T-helper 9 cell (primary cell): ENCODE measurements at regions not wholly inside any gene's neighbourhood (a gene's known extent, or its start where the extent isn't known, plus 50 kb on each side); places are given as distances from the start of the nearest gene placed in this dataset.

Source experiments
- DNase-seq: peaks from one replicate; pipeline ENCODE4 v3.0.0-alpha.2; 2020

GRCh38 chr12:127538316-127538715, 728.7 kb upstream of the TMEM132C start:
- DNase-seq: no peak

GRCh38 chr12:127539226-127539858, 727.6 kb upstream of the TMEM132C start:
- DNase-seq: no peak

GRCh38 chr12:127542391-127542790, 724.6 kb upstream of the TMEM132C start:
- no peak for DNase-seq

- no peak for DNase-seq
Observed at GRCh38 chr12:127542931-127543330, 724.0 kb upstream of the TMEM132C start.

- no peak for DNase-seq
Observed at GRCh38 chr12:127546721-127547505, 720.1 kb upstream of the TMEM132C start.

DNA sequence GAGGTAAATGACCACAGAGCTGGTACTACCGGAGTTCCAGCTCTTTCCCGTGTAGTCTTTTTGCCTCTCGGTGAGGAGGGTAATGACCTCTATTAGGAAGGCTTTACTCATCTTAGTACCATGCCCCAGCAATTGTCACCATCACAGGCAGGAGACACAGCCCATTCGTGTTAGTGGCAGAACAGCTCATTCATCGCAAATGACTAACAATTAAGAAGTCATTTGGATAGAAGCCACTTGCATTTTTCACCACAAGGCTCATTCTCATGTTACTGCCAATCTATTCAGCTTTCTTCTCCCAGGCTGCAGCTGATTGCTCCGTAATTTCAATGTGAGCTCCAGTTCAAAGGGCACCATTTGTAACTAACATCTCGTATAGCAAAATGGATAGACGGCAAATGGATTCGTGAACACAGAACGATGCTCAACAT, 718.8 kb upstream of the TMEM132C start:
- no peak for DNase-seq

- no peak for DNase-seq
Observed at GRCh38 chr12:127550271-127550670, 716.7 kb upstream of the TMEM132C start.

- DNase-seq: no peak
Observed at GRCh38 chr12:127552838-127553237, 714.1 kb upstream of the TMEM132C start.

- no peak for DNase-seq
Observed at GRCh38 chr12:127555071-127555470, 711.9 kb upstream of the TMEM132C start.

GRCh38 chr12:127556231-127556886, 710.6 kb upstream of the TMEM132C start:
- DNase-seq: no peak

DNA sequence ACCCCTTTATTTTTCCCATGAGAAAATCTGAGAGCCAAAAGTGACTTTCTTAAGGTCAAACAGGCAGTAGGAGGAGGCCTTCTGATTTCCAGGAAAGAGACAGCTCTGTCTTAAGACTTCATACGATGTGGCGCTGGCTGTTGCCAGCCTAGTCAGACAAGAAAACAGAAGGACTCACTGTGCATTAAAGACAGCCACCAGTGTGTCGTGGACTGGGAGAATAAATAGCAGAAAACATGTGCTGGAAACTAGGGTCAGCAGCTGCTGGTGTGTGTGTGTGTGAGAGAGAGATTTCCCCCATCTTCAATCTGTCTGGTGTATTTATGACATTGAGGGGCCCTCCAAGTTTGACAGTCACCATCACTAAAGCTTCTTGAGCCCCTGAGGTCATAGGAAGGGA, 708.6 kb upstream of the TMEM132C start:
- no peak for DNase-seq

- peak; percentile 5 for DNase-seq
Observed at GRCh38 chr12:127559349-127560040, 707.5 kb upstream of the TMEM132C start.

DNA sequence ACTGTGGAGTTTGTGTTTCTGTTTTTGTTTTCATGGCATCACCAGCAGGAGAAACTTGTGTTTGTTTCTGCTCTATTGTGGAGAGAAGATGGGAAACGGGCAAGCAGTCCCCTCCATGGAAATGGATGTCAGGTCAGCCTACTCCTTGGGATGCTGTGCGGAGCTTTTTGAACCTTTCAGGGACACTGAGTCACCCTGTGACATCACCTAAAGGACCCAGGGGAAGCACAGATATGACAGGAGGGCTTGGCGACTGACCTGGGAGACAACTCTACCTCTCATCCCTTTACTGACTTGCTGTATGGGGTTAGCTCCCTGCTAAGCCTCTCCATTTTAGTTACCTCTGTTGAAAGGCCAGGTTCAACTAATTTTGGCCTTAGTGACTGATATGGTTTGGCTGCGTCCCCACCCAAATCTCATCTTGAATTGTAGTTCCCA, 706.9 kb upstream of the TMEM132C start:
- DNase-seq: no peak

DNA sequence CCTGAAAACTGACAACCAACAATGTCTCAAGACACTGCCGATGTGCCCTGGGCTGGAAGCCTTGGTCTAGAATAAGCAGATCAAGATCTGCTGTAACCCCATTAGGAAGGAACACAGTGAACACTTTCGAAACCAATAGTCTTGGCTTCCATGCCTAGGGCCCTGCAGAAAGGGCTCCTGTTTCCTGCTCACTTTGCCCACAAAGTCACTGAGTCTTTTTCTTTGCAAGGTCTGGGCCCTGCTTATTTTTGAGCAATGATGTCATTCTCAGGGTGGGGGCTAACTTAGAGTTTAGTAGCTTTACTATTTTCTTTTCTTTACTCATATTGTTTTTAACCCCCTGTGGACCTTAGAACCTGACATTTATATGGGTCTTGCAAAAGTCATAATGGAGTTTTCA, 704.2 kb upstream of the TMEM132C start:
- no peak for DNase-seq

- no peak for DNase-seq
Observed at GRCh38 chr12:127565241-127565640, 701.7 kb upstream of the TMEM132C start.

GRCh38 chr12:127567531-127567930, 699.4 kb upstream of the TMEM132C start:
- no peak for DNase-seq

DNA sequence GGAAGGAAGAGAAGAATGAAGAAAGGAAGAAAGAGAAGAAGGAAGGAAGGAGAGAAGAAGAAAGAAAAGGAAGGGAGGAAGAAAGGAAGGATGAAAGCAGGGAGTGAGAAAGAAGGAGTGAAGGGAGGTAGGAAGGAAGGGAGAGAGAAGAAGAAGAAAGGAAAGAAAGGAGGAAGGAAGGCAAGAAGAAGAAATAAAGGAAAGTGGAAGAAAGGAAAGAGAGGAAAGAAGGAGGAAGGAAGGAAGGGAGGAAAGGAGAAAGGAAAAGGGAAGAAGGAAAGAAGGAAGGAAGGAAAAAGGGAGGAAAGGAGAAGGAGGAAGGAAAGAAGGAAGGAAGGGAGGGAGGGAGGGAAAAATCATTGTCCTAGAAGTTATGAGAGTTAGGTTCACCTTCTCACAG, 696.6 kb upstream of the TMEM132C start:
- no peak for DNase-seq

GRCh38 chr12:127570793-127571360, 696.1 kb upstream of the TMEM132C start:
- DNase-seq: no peak

GRCh38 chr12:127571578-127571977, 695.4 kb upstream of the TMEM132C start:
- DNase-seq: no peak

DNA sequence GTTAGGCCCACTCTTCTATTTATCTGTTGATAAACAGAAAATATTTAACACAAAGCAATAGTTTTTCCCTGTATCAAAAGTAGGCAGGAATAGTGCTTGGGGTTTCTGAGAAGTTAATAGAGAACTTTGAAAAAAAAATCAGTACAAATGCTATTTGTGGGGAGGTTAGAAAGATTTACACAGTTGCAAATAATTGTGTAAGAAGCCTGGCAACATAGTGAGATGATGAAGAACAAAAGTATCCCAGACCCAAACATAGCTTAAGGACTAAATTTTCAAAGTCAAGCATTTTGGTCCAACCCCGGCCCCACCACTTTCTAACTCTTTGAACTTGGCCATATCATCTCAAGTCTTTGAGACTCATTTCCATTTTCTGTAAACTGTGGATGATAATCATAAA, 687.5 kb upstream of the TMEM132C start:
- no peak for DNase-seq

DNA sequence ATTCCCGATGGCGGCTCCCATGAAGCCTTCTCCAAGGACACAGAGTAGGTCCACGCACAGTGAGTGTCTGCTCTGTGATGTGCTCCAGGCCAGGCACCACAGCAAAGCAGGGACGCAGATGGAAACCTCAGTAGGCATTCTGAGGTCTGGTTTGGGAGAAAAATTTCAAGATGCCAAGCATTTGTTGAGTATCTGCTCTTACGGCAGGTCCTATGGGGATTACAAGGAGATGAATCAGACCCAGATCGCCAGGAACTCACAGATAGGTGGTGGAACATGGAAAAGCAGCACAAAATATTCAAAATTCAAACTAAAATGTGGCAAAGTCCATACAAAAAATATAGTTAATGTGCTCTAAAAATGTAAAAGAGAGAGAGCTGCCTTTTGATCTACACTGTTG, 684.9 kb upstream of the TMEM132C start:
- DNase-seq: no peak

- DNase-seq: no peak
Observed at GRCh38 chr12:127583041-127583440, 683.9 kb upstream of the TMEM132C start.

DNA sequence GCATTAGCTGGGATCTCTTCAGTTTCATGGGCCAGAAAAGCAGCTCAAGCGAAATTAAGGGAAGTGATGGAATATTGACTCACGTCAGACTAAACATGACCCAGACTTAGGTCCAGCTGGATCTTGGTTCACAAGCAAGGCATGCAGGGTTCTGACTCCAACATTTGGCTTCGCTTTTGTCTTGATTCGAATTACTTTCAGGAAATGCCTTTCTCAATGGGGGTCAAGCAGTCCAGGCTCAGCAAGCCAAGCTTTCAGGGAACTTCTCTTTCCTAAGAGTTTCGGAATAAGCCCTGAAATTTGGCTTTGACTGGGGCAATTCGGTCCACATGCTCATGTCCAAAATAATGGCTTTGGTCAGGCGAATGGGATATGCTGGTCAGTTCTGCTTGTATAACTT, 678.7 kb upstream of the TMEM132C start:
- DNase-seq: no peak
